ENCODE measurements at regions not wholly inside any gene's neighbourhood (a gene's known extent, or its start where the extent isn't known, plus 50 kb on each side); places are given as distances from the start of the nearest gene placed in this dataset.
A peak's percentile ranks its signal among the peaks of the same experiment; 100 is the strongest.
"Not testable (repeated sequence)": the region's sequence is repeated elsewhere in the genome, so short reads cannot be mapped to it uniquely, and the experiment has no call there.

- DNase-seq = peak in 1 of 51 donors; percentile 29
These were observed 837.5 kb downstream of the MCTP2 start for GRCh38 chr15:95068701-95069521.

GRCh38 chr15:95075792-95076677, 844.7 kb downstream of the MCTP2 start:
- no peak for DNase-seq

DNA sequence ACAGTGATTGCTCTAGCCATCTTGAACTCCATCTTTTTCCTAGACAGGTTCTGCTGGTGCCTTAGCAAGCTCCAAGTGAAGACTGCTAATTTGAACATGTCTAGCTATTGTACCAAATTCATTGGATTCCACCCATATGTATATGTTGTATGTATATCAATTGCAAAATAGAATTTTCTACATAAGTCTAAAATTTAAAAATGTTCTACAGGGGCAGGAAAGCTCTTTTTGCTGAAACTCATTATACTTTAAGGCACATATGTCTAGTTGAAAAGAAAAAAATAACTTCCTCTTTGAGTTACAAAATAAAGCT, 845.3 kb downstream of the MCTP2 start:
- DNase-seq = no peak

DNA sequence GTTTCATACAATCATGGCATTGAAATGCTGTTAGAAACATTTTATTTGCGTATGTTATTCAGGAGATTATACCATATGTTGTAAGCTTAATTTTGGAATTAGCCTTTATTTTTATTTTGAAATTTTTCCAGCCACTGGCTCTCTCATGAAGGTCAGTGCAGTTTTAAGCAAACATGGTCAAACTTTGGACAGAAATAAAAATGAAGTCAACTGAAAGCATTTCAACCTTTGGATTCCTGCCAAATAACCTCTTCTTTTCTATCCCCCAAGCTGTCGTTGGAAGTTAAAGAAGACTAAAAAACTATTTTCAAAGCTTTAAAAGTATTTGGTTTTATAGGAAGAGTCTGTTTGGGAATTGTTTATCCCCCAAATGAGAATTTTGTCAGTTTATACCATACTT, 846.6 kb downstream of the MCTP2 start:
- DNase-seq = no peak

- DNase-seq = not testable (repeated sequence)
These were observed 848.9 kb downstream of the MCTP2 start for GRCh38 chr15:95080228-95080627.

GRCh38 chr15:95085056-95085455, 853.7 kb downstream of the MCTP2 start:
- DNase-seq = no peak

DNA sequence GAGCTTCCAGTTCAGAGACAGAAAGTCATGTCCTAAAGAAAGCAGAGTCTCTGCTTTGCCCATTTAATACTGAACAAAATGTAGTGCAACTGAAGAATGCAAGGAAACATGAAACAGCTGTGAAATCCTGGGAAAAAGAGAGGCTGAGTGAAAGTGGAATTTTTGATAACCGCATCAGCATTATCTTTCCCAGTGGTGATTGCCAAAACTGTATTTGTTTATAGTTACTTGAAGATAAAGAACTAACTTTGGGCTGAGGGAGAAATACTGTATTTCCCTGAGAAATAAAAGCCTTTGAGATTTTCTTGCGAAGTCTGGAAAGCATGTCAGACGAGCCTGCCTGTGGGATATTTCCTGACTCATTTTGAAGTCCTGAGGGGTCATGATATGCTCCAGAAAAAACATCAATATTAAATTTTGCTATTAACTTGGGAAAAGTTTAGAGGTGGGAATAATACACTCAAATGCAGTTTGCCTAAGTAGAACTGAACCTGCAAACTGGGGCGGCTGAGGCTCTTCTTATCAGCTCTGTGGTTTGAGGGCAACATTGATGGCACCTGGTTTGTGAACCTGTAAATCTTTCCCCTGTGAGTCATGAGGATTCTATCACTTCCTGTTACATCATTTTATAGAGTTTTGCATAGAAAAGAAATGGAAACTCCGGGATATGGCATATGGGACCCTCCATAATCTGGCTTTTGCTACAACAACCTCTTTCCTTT, 855.3 kb downstream of the MCTP2 start:
- no peak for DNase-seq

- DNase-seq = no peak
These were observed 855.9 kb downstream of the MCTP2 start for GRCh38 chr15:95087253-95087609.

GRCh38 chr15:95091444-95091843, 860.1 kb downstream of the MCTP2 start:
- DNase-seq = no peak

GRCh38 chr15:95095250-95095649, 863.9 kb downstream of the MCTP2 start:
- DNase-seq = no peak

DNA sequence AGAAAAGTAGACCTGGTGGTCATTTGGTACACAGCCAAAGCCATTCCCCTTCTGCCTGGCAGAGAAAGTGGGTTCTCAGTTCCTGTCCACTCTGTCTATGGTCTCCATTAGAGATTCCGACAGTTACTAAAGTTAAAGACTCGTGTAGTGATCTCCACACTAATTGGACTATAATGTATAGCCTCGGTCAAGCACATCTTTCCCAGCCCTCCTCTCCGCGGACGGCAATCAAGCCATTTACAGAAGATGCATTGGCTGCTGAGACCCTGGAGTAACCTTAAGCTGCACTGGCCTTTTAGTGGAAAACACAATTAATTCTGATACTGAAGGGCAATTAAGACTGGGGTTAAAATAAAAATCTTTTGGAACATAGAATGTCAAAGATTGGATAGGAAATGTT, 865.3 kb downstream of the MCTP2 start:
- no peak for DNase-seq

DNA sequence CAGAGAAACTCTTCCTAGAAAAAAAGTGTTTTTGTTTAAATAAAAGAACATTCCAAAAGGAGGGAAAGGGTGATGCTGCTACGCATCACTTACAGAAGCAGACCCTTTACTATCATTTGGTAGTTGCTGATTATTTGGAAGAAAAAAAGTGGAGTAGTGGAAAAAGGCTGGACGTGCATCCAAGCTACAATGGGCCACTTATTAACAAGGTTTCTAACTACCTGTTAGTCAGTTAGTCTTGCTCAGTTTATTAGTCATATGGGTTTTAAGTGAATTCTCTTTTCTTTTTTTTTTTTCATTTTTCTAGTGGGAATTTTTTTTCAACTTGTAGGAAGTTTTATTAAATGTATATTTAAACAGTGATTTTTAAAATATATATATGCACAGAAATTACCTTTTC, 866.0 kb downstream of the MCTP2 start:
- no peak for DNase-seq

DNA sequence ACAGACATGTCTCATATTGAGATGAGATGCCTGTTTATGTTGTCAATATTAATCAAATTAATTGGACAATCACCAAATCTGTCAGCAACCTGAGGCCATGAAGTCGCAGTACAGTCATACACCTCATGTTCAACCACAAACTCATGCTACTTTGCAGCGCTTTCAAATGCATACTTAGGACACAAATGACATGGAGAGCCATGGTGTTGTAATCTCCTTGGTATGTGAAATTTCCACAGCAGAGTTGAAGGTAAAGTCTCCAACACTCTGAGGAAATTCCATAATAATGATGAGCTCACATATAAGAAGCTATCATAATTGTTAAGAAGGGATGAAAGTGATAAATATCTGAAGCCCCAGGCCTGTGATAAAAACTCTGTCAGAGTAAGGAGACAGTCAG, 873.9 kb downstream of the MCTP2 start:
- no peak for DNase-seq

DNA sequence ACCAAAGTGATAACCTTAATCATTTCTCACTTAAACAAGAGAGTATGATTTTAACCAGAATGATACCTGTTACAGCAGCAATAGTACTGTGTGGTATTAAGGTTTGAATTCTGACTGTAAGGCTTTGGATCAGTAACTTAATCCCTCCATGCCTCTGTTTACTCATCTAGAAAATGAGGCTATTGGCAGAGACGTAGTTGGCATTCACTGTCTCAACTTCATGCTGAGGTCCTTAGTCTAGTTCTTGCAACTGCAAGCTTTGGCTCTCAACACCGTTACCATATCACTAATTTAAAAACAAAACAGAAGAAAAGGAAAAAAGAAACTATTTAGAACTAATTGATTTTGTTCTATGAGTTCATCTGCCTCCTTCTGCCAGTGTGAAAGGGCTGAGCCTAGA, 875.4 kb downstream of the MCTP2 start:
- no peak for DNase-seq

DNA sequence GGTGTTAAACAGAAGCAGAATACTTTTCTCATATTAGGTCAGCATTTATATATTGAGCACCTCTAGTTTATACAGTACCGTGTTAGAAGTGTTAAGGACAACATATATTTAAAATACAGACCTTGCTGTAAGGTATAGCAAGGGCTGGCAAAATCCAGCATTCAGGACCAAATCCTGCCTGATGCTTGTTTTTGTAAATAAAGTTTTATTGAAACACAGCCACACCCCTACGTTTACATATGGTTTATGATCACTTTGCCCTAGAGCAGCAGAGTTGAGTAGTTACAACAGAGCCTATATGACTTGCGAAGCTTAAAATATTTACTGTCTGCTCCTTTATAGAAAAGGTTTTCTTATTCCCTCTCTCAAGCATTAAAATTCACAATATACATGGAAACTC, 877.3 kb downstream of the MCTP2 start:
- no peak for DNase-seq

- DNase-seq = no peak
These were observed 880.6 kb downstream of the MCTP2 start for GRCh38 chr15:95111969-95112368.

GRCh38 chr15:95113041-95113440, 881.7 kb downstream of the MCTP2 start:
- DNase-seq = no peak

GRCh38 chr15:95119041-95119610, 887.8 kb downstream of the MCTP2 start:
- DNase-seq = no peak

- no peak for DNase-seq
These were observed 889.2 kb downstream of the MCTP2 start for GRCh38 chr15:95120595-95120994.

DNA sequence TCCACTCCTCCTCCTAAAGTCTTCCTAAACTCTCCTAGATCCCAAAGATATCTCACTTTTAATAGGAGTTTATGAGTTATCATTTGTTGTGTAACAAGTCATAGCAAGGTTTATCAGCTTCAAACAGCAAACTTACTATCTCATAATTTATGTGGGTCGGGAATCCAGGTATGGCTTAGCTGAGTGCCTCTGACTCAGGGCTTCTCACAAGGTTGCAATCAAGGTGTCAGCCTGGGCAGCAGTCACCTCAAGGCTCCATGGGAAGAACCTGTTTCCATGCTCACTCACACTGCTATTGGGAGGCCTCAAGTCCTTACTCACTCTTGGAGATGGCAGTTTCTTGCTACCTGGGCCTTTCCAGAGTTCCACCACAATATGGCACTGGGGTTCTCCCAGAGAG, 889.8 kb downstream of the MCTP2 start:
- no peak for DNase-seq

GRCh38 chr15:95125803-95126202, 894.4 kb downstream of the MCTP2 start:
- DNase-seq = no peak

- no peak for DNase-seq
These were observed 896.0 kb downstream of the MCTP2 start for GRCh38 chr15:95127356-95127755.

Data from hypothalamus (tissue), 51 donors.